GM21737 (cell line): ENCODE measurements at regions not wholly inside any gene's neighbourhood (a gene's known extent, or its start where the extent isn't known, plus 50 kb on each side); places are given as distances from the start of the nearest gene placed in this dataset.
"Not testable (repeated sequence)": the region's sequence is repeated elsewhere in the genome, so short reads cannot be mapped to it uniquely, and the experiment has no call there.

Source experiments
- ATAC-seq: cut with Tn5 transposase; IDR thresholded peaks from one replicate; pipeline ENCODE4 v1.9.1; 2021; ENCODE audit warnings: mild to moderate bottlenecking, moderate library complexity; ENCODE audit not compliant: unreplicated experiment

DNA sequence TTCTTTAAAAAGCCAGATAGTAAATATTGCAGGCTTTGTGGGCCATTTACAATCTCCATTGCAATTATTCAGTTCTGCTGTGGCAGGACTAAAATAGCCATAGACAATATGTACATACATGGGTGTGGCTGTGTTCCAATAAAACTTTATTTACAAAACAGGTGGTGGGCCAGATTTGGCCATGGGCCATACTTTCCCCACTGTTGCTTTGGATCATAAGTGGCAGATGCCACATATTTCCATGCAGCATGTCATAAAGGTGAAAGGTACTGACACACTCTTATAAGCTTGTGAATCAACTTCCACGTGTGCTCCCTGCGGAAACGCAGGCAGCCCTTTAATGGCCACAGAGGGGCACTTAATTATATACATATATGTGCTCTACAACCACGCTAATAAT is 244.4 kb upstream of the FOXN3 start:
- ATAC-seq = no peak

DNA sequence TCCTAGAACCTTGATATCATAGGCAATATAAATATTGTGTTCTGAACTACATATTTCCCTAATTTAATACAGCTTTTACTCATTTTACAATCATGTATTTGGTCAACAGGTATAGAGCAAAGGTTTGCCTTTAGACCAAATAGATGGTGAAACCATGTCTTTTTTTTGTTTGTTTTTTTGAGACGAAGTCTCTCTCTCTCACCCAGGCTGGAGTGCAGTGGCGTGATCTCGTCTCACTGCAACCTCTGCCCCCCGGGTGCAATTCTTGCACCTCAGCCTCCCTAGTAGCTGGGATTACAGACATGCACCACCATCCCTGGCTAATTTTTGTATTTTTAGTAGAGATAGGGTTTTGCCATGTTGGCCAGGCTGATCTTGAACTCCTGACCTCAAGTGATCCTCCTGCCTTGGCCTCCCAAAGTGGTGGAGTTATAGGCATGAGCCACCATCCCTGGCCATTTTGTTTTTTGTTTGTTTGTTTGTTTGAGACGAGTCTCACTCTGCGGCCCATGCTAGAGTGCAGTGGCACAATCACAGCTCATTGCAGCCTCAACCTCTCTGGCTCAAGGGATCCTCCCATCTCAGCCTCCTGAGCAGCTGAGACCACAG is 243.7 kb upstream of the FOXN3 start:
- ATAC-seq = not testable (repeated sequence)

DNA sequence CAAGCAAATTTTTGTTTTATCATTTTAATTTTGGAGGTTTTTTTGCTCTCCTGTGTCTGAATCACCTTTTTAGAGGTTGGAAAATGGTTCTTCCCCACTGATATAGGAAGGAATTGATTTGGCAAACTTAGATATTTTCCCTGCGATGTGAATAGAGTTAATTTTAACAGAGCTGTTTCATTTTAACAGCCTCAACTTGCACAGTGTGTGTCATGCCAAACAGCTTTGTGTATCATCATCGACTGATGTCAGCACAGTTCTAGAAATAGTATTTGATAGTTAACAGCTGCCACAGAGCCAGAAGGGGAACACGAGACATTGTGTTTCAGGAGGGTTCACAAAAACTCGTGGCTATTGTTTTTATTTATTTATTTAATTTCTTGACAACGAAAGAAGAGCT is 243.1 kb upstream of the FOXN3 start:
- no peak for ATAC-seq

DNA sequence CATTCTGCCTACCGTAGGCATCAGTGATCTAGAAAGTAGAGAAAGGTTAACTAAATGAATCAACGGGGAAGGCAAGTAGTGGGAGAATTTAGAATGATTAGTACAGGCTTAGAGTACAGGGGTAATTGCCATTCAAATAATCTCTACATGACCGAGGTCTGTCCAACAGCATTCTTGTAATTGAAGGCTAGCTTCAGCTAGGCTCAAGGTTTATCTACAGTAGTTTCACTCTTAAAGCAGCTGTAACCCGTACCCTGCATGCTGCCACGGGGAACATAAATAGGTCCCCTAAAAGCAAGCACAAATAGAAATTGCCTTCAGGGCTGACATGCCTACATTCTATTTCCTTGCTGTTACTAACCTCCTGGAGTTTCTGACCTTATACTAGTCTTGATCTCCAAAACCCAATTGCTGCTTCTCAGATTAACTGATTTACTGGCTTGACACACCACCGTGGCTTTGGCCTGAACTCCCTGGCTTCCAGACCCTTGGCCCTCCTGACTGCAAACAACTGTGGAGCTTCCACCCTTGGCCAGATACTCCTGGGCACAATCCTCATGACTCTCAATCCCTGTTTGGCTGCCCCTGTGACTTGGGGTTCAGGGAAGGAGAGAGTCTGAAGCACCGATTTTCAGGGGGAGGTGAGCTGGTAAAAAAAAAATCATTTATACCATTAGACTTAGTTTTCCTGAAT is 242.1 kb upstream of the FOXN3 start:
- no peak for ATAC-seq

DNA sequence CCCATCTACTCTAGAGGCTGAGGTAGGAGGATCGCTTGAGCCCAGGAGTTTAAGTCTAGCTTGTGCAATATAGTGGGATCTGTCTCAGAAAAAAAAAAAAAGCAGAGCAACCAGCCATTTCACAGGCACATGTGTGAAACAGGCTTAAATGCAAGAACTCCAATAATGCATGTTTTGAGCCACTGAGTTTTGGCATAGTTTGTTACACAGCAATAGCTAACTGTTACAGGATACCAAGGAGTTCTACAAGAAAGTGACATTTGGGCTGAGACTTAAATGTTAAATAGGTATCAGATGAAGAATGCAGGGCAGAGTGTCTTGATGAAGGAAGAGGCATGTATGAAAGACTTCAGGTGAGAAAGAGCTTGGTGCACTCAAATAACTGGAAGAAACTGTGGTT is 240.0 kb upstream of the FOXN3 start:
- no peak for ATAC-seq

DNA sequence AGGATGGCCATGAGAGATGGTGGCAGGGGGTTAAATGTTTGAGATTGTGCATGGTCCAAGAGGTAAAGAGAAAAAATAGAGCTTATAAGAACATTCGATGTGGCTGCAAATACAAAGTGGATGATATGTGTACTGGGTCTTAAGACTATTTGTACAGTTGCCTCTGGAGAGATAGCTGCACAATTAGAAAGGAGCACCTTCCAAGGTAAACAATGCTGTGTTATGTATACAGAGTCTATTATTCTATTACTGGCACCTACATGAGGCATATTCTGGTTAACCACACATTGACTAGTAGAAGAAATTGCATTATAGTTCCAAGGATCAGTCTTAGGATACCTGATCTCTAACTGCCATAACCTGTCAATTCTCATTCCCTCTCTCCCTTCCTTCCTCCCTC is 238.0 kb upstream of the FOXN3 start:
- no peak for ATAC-seq

DNA sequence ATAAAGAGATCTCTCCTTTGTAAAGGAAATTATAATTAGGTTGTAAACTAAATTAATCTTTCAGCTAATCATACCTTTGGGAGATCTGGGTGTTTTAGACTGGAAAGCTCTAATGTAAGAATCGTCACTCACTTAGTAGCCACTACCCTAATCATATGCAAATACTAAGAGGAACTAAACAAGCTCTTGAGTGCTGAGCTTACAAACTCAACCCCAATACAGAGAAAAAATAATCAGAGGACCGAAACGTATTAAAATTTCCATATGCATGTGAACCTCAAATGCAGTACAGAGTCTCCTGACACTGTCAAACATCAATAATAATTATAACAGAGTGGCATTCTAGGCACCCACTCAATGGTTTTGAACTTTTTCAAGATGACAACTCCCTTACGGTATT is 235.3 kb upstream of the FOXN3 start:
- no peak for ATAC-seq

DNA sequence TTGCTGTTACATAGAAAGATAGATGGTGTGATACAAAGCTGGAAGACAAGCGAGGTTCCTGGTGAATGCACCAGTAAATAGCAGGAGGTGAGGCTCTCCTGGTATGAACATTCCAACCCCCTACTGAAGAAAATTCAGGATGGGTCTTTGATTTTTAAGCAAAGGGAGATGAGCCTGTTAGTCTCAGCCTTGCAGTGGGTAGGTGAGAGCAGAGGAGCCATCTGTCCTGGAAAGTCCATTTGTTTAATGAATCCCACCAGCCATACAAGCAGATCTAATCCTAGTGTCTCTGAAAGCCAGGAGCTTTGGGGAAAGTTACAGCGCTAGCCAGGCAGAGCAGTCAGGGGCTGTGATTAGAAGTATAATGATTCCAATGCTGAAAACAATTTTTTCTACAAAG is 234.8 kb upstream of the FOXN3 start:
- no peak for ATAC-seq

DNA sequence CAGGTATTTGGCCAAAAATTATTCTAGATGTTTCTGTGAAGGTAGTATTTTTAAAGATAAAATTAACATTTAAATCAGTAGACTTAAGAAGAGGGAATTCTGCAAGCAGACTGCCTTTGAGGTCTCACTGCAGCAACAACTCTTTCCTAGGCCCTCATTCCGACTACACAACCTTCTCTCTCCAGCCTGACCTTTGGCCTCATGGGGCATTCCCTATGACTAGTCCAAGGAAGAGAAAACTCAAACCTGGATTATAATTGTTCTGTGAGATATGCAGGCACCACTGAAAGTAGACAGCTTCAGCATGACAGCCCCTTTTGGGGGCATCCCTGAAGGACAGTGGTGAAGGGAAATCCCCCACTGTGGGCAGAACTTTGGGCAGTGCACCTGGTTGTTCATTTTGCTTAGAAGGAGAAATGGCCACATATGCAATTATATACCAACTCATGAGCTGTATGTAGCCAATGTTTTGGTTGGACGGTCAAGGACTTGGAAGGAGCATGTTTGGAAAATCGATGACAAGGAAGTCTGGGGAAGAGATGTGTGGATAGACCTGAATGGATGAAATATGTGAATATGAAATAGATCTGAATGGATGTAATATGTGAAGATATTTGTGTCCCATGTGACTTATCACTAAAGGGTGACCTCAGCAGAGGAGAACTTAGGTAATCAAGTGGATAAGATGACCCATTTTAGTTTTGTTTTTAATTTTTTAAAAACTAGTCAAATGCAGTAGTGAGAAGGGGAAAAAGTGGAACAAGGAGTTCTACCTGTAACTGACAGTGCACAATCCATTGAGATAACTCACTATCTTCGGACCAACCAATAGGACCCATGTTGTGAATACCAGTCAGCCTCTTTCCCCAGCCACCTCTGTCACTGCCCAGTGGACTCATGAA is 233.3 kb upstream of the FOXN3 start:
- ATAC-seq = no peak

DNA sequence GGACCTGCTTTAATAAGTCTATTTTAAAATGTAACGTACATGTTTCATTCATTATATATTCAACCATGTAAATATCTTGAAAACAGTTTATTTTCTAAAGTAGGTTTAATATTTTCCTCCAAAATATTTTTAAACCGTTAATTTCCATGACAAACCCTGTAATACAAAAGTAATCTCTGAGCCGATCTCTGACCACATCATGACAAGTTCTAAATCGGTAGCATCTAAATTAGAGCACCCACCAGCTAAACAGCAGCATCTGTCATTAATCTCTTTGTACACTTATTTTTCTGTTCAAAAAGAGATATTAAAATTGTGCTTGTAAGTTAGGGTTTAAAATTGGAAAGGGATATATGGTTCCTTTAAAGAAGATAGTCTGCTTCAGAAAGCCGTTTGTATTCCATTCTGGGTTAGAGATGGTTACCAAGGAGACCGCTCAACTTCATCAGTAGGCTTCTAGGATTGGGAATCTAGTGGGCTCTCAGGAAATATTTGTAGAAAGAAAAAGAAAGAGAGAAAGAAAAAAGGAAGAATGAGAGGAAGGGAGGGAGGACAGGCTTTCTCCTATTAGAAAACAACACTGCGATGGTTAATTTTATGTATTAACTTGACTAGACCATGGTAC is 232.5 kb upstream of the FOXN3 start:
- no peak for ATAC-seq

DNA sequence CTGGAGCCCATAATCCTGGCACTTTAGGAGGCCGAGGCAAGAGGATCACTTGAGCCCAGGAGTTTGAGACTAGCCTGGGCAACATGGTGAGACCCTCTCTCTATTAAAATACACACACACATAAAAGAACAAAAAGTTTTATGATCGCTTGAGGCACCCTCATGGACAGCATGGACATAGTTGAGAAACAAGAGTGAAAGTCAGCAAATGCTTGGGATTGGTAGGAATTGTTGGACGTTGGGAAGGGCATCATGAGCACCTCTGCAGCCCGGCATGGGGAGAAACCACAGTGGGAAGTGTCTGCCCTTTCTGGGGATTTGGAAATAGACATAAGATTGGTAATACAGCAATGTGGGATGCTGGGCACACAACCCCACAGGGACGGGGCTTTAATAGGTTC is 231.9 kb upstream of the FOXN3 start:
- ATAC-seq = no peak

DNA sequence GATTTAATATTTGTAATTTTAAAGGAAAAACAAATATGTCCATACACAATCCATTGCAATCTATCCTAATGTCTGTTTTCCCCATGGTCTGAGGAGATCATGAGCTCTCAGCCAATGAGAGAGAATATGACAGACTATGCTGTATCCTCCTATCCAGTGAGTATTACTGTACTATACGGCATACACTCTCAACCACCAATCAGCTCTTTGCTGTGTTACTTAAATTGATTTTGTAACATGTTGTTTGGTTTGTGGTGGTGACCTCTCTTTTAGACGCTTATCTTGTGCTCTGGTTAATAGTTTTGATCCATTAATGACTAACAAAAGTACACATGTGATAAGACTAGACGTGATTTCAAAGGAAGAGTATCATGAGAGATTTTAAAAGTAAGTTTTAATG is 231.5 kb upstream of the FOXN3 start:
- no peak for ATAC-seq

DNA sequence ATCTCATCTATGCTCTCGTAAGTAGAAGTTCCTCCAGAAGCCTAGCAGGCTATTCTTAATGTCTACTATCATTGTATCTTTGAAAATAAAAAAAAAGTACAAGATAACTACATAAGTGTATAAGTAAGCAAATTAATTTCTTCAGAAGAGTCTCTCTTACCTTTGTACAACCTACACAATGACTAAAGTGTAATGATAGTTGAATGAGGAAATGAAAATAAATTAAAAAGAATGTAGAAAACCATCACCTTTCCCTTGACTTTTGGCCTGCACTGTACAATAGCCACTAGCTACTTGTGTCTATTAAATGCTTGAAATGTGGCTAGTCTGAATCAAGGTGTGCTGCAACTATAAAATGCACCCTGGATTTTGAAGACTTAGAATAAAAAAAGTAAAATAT is 229.9 kb upstream of the FOXN3 start:
- no peak for ATAC-seq

DNA sequence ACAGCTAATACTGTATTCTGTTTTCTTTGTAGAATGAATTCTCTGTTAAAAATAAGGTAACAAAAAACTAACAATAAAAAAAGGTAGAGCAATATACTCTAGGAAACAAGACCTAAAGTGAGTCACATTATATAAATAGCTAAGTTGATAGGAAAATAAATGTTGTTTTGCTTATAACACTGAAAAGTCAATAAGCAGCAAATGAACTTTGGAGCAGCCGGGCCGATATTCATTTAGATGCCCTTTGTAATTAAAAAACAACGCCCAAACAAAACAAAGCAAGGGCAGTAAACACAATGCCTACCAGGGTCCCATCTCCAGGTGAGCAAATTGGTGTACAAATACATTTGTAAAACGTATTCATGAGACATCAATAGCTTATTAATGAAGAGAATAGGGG is 227.6 kb upstream of the FOXN3 start:
- ATAC-seq = no peak

DNA sequence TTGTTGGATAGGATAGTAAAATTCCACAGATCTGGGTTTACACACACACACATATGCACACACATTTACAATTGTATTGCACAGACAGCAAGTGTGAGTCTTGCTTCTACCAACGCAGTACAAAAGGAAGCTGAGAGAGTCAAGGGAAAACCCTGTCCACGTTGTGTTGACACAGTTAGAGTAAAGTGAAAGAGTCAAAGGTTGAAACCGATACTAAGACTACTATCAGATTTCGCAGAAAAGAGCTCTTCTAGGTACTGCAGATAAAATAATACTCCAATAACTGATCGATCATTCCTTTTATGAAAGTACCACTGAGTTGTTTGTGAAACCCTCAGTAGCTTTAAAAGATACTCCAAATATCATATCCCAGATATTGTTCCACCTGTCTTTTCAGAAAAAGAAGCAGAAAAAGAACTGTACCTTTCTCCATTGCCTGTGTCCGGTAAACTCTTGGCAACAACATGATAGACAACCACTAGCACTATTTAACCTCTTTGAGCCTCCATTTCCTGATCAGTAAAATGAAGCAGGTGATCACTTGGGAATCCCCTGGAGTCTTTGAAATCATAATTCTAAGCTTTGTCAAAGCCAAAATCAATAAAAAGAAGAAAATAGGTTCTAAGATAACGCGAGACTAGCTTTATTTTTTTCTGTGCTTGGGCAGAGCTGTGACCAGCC is 224.6 kb upstream of the FOXN3 start:
- peak; percentile 98 for ATAC-seq

DNA sequence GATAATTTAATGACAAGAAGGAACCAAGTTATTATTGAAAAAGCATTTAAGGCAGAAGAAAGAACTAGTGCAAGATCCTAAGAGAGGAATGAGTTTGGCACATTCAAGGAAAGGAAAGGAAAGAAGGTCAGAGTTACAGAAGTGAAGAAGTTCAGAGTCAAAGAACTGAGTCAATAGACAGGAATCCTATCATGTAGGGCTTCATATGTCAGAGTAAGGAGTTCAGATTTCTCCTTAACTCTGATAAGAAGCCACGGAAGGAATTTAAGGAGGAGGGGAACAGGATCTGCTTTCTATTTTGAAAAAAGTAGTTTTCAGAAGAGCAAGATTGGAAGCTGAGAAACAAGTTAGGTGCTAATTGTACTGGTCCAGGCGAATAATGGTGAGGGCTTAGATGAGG is 223.1 kb upstream of the FOXN3 start:
- ATAC-seq = no peak

DNA sequence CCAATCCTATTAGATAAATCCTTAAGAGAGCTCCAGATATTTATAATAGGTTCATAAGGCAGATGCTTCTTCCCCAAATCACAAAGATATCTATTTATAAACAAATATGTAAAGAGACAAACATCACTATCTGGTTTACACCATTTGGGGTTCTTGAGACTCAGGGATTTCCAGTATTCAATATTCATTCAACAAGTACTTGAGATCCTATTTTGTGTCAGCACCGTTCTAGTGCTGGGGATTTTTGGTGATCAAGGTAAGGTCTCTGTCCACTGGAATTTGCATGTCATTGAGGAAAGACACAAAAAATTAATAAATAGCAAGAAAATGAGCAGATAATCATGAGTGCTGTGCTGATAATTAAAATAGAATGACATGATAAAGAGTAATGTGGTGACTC is 222.7 kb upstream of the FOXN3 start:
- no peak for ATAC-seq

DNA sequence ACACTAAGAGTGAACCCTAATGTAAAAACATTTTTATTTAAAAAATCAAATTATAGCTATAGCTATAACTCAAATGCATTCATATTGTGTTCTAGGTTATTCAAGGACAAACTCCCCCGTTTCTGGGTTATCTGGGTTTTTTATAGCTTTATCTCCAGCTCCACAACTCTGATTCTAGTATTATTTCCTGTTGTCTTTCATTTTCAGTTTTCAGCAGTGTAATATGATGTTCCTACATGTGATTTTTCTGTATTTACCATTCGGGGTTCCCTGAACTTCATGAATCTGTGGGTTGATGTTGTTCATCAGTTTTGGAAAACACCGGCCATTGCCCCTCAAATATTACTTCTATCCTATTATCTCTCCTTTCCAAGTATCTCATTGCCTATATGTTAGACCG is 221.9 kb upstream of the FOXN3 start:
- no peak for ATAC-seq

DNA sequence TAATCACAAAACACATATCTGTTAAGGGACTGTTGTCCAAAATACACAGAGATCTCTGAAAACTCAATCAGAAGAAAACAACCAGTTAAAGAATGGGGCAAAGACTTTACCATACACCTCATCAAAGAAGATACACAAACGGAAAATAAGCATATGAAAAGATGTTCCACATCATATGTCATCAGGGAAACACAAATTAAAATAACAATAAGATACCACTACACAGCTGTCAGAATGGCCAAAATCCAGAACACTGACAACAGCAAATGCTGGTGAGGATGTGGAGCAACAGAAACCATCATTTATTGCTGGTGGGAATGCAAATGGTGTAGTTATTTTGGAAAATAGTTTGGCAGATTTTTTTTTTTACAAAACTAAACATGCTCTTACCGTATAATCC is 220.5 kb upstream of the FOXN3 start:
- no peak for ATAC-seq

DNA sequence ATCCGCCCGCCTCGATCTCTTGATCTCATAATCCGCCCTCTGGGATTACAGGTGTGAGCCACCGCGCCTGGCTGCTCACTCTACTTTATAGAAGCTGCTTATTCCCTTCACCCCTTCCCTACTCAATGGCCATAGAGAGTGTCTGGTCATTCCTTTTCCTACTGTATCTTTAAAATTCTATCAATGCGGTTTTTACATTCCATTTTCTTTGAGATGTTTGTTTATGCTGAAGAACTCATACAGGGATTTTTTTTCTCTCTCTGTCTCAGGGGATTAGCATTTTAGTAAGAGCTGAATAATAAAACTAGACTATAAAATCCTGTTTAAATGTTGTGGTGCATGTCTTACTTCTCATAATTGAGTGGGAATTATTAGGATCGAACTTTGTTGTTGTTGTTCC is 218.6 kb upstream of the FOXN3 start:
- ATAC-seq = no peak

DNA sequence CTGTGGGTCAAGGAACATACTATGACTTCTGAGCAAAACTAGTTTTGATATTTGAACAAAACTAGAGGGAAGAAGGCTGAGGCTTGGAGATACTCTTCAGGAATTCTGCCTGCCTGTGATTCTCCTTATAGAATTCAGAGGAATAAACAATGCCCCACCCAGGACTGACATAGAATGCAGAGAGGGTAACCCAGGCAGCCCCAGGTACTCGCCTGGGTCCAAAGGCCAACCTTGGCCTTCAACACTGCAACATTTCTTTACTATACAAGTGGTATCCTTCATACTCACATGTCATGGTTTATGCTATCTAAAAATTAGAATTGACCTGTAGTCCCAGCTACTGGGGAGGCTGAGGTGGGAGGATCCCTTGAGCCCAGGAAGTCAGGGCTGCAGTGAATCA is 217.0 kb upstream of the FOXN3 start:
- no peak for ATAC-seq
